ENCODE measurements at regions not wholly inside any gene's neighbourhood (a gene's known extent, or its start where the extent isn't known, plus 50 kb on each side); places are given as distances from the start of the nearest gene placed in this dataset.

- WGBS, 2 donors: 46 to 48% methylated on average over 5 of the region's 5 CpGs
- H3K4me3 ChIP-seq: no peak overlapping the region
- H3K36me3 ChIP-seq: no peaks in the 10 kb centered on the region
- no peaks in the 10 kb centered on the region for H3K9me3 ChIP-seq
- H3K27ac ChIP-seq: no peak overlapping the region
- no peaks in the 10 kb centered on the region for H3K4me1 ChIP-seq
- DNase-seq (no peak), FAIRE-seq (no peak), ATAC-seq (no peak)
- intact Hi-C loops (cut with DNase I): no loop called here
- no peak for TF ChIP-seq CTCF (IDR thresholded peaks at IDR 0.05)
- H3K27me3 ChIP-seq: peaks cover 0 to 10% (median 2%) of the 10 kb centered on the region in 4 donors
These were observed 197.7 kb downstream of the MTX2 start for GRCh38 chr2:176466918-176467452.

GRCh38 chr2:176467595-176467994, 198.4 kb downstream of the MTX2 start:
- TF ChIP-seq CTCF (IDR thresholded peaks at IDR 0.05): no peak
- WGBS, 2 donors: 79 to 80% methylated on average over 6 of the region's 6 CpGs
- DNase-seq: no peak
- Histone ChIP-seq H3K4me1 (no peaks in the 10 kb centered on the region), H3K36me3 (no peaks in the 10 kb centered on the region), H3K4me3 (no peak overlapping the region), H3K27ac (no peak overlapping the region), H3K9me3 (no peaks in the 10 kb centered on the region), H3K27me3 (peaks cover 0 to 10% (median 2%) of the 10 kb centered on the region in 4 donors)
- FAIRE-seq: no peak
- intact Hi-C loops (cut with DNase I): no loop called here
- no peak for ATAC-seq

GRCh38 chr2:176468457-176469113, 199.3 kb downstream of the MTX2 start:
- FAIRE-seq: no peak
- 84 to 87% methylated on average over 4 of the region's 4 CpGs for WGBS, 2 donors
- ATAC-seq: no peak
- Histone ChIP-seq H3K9me3 (no peaks in the 10 kb centered on the region), H3K27me3 (peaks cover 0 to 10% (median 2%) of the 10 kb centered on the region in 4 donors), H3K36me3 (no peaks in the 10 kb centered on the region), H3K27ac (no peak overlapping the region), H3K4me3 (no peak overlapping the region), H3K4me1 (no peaks in the 10 kb centered on the region)
- intact Hi-C loops (cut with DNase I): no loop called here
- TF ChIP-seq CTCF (IDR thresholded peaks at IDR 0.05): no peak
- DNase-seq: no peak

GRCh38 chr2:176470713-176471112, 201.5 kb downstream of the MTX2 start:
- H3K36me3 ChIP-seq: no peaks in the 10 kb centered on the region
- no peak for TF ChIP-seq CTCF (IDR thresholded peaks at IDR 0.05)
- intact Hi-C loops (cut with DNase I): no loop called here
- no peaks in the 10 kb centered on the region for H3K9me3 ChIP-seq
- WGBS, 2 donors: 54 to 63% methylated on average over 4 of the region's 4 CpGs
- no peak overlapping the region for H3K4me3 ChIP-seq
- DNase-seq (no peak), FAIRE-seq (no peak), ATAC-seq (no peak)
- peaks cover 0 to 9% (median 0%) of the 10 kb centered on the region in 4 donors for H3K27me3 ChIP-seq
- H3K27ac ChIP-seq: no peak overlapping the region
- H3K4me1 ChIP-seq: no peaks in the 10 kb centered on the region

GRCh38 chr2:176471949-176472348, 202.7 kb downstream of the MTX2 start:
- Histone ChIP-seq H3K27ac (no peak overlapping the region), H3K27me3 (peaks cover 0 to 4% (median 0%) of the 10 kb centered on the region in 4 donors), H3K4me1 (no peaks in the 10 kb centered on the region), H3K9me3 (no peaks in the 10 kb centered on the region), H3K36me3 (no peaks in the 10 kb centered on the region), H3K4me3 (no peak overlapping the region)
- TF ChIP-seq CTCF (IDR thresholded peaks at IDR 0.05): no peak
- WGBS, 2 donors: 45 to 57% methylated on average over 2 of the region's 2 CpGs
- no peak for DNase-seq
- FAIRE-seq: no peak
- intact Hi-C loops (cut with DNase I): no loop called here
- no peak for ATAC-seq

Data from pancreas (tissue), 10 donors.